Fibroblast of lung (primary cell): ENCODE measurements at regions not wholly inside any gene's neighbourhood (a gene's known extent, or its start where the extent isn't known, plus 50 kb on each side); places are given as distances from the start of the nearest gene placed in this dataset.

ENCODE experiments used
- DNase-seq, 2 donors: peaks; one replicate each; pipeline versions ENCODE4 v3.0.0 to v3.0.0-alpha.2; 2010; ENCODE audit warnings: low read depth in 2 of 2
- H2AFZ ChIP-seq: 2 replicates; pipeline ENCODE4 v1.5.1; 2012; ENCODE audit warnings: low read length, control low read depth, inconsistent platforms
- H3K27ac ChIP-seq: 2 replicates; pipeline ENCODE4 v1.5.1; 2011; ENCODE audit warnings: low read length, control low read depth; ENCODE audit not compliant: insufficient read depth
- H3K27me3 ChIP-seq: 2 replicates; pipeline ENCODE4 v1.5.1; 2011; ENCODE audit warnings: mild to moderate bottlenecking, low read length; ENCODE audit not compliant: control insufficient read depth, insufficient read depth
- H3K36me3 ChIP-seq: 2 replicates; pipeline ENCODE4 v1.5.1; 2011; ENCODE audit warnings: low read length; ENCODE audit not compliant: control insufficient read depth, insufficient read depth
- H3K4me1 ChIP-seq: 2 replicates; pipeline ENCODE4 v1.5.1; 2011; ENCODE audit warnings: low read length; ENCODE audit not compliant: control insufficient read depth, insufficient read depth; ENCODE audit errors: extremely low read depth
- H3K4me2 ChIP-seq: 2 replicates; pipeline ENCODE4 v1.5.1; 2011; ENCODE audit warnings: low read length, control low read depth; ENCODE audit not compliant: insufficient read depth; ENCODE audit errors: extremely low read depth
- H3K4me3 ChIP-seq, 4 experiments: fragments of 200-600 bp in 1 of 4; sonication (generic) in 1 of 4; replicated peaks in 1 of 4; 2 replicates each; pipeline ENCODE4 v1.5.1; 2011 to 2016; ENCODE audit warnings: low read length in 4 of 4, low read depth in 3 of 4, mild to moderate bottlenecking in 3 of 4, control low read depth in 2 of 4, inconsistent platforms in 1 of 4, mixed read lengths in 1 of 4; ENCODE audit not compliant: insufficient read depth in 1 of 4; ENCODE audit errors: control extremely low read depth in 1 of 4
- H3K79me2 ChIP-seq: 2 replicates; pipeline ENCODE4 v1.5.1; 2012; ENCODE audit warnings: mild to moderate bottlenecking, low read length, inconsistent platforms; ENCODE audit not compliant: control insufficient read depth, insufficient read depth
- H3K9ac ChIP-seq: 2 replicates; pipeline ENCODE4 v1.5.1; 2011; ENCODE audit warnings: mild to moderate bottlenecking, low read length, control low read depth; ENCODE audit not compliant: insufficient read depth
- H3K9me3 ChIP-seq: 2 replicates; pipeline ENCODE4 v1.5.1; 2012; ENCODE audit warnings: low read depth, low read length; ENCODE audit not compliant: control insufficient read depth, insufficient read depth
- H4K20me1 ChIP-seq: 2 replicates; pipeline ENCODE4 v1.5.1; 2011; ENCODE audit warnings: low read length; ENCODE audit not compliant: control insufficient read depth, insufficient read depth; ENCODE audit errors: extremely low read depth
- CTCF ChIP-seq, 2 donors: IDR thresholded peaks in 1 of 2; conservative IDR thresholded peaks in 1 of 2; 1 replicate in 1 of 2; 2 replicates in 1 of 2; pipeline ENCODE4 v1.5.1; 2011 to 2012; ENCODE audit warnings: low read length in 2 of 2, control low read depth in 1 of 2, inconsistent platforms in 1 of 2, low read depth in 1 of 2, mild to moderate bottlenecking in 1 of 2
- EZH2 ChIP-seq: IDR thresholded peaks from 2 replicates; pipeline ENCODE4 v1.5.1; 2012; ENCODE audit warnings: low read length, control low read depth, mild to moderate bottlenecking; ENCODE audit errors: missing control alignments

GRCh38 chr5:152686931-152687330 is 281.9 kb upstream of the NMUR2 start:
- DNase-seq, result peak; percentile 1 to 35
- H3K4me2 ChIP-seq, result no peak overlapping the region
- H3K36me3 ChIP-seq, result no peaks in the 10 kb centered on the region
- no peak overlapping the region for H2AFZ ChIP-seq
- no peak overlapping the region for H3K9ac ChIP-seq
- H3K9me3 ChIP-seq, result no peaks in the 10 kb centered on the region
- no peaks in the 10 kb centered on the region for H3K4me1 ChIP-seq
- H4K20me1 ChIP-seq, result no peaks in the 10 kb centered on the region
- H3K79me2 ChIP-seq, result no peaks in the 10 kb centered on the region
- TF ChIP-seq EZH2 (no peak), CTCF (conservative IDR thresholded peaks at IDR 0.05 in 1 of 2, IDR thresholded peaks at IDR 0.05 in 1 of 2; ENCODE audit: low read depth in 1 of 2, low read length in 2 of 2) (no peak)
- no peaks in the 10 kb centered on the region for H3K27me3 ChIP-seq
- H3K27ac ChIP-seq, result no peak overlapping the region
- no peak overlapping the region for H3K4me3 ChIP-seq

- no peak overlapping the region for H3K4me3 ChIP-seq
- no peaks in the 10 kb centered on the region for H4K20me1 ChIP-seq
- H3K27me3 ChIP-seq, result no peaks in the 10 kb centered on the region
- TF ChIP-seq CTCF (conservative IDR thresholded peaks at IDR 0.05 in 1 of 2, IDR thresholded peaks at IDR 0.05 in 1 of 2; ENCODE audit: low read depth in 1 of 2, low read length in 2 of 2), result no peak
- no peak for TF ChIP-seq EZH2
- no peak overlapping the region for H3K4me2 ChIP-seq
- H3K36me3 ChIP-seq, result no peaks in the 10 kb centered on the region
- no peaks in the 10 kb centered on the region for H3K4me1 ChIP-seq
- no peak overlapping the region for H2AFZ ChIP-seq
- no peaks in the 10 kb centered on the region for H3K79me2 ChIP-seq
- H3K9ac ChIP-seq, result no peak overlapping the region
- H3K27ac ChIP-seq, result no peak overlapping the region
- no peaks in the 10 kb centered on the region for H3K9me3 ChIP-seq
- DNase-seq, result peak; percentile 86 to 99
These were observed 283.6 kb upstream of the NMUR2 start for GRCh38 chr5:152688561-152689249.

GRCh38 chr5:152689250-152689711 is 284.2 kb upstream of the NMUR2 start:
- Histone ChIP-seq H3K79me2 (no peaks in the 10 kb centered on the region), H3K4me1 (no peaks in the 10 kb centered on the region), H3K27ac (no peak overlapping the region), H4K20me1 (no peaks in the 10 kb centered on the region), H2AFZ (no peak overlapping the region), H3K9ac (no peak overlapping the region), H3K36me3 (no peaks in the 10 kb centered on the region), H3K4me2 (no peak overlapping the region), H3K27me3 (no peaks in the 10 kb centered on the region), H3K4me3 (no peak overlapping the region), H3K9me3 (no peaks in the 10 kb centered on the region)
- TF ChIP-seq CTCF (conservative IDR thresholded peaks at IDR 0.05 in 1 of 2, IDR thresholded peaks at IDR 0.05 in 1 of 2; ENCODE audit: low read depth in 1 of 2, low read length in 2 of 2), result no peak
- no peak for TF ChIP-seq EZH2
- peak in 1 of 2 donors; percentile 25 for DNase-seq
